ENCODE measurements at regions not wholly inside any gene's neighbourhood (a gene's known extent, or its start where the extent isn't known, plus 50 kb on each side); places are given as distances from the start of the nearest gene placed in this dataset.

DNA sequence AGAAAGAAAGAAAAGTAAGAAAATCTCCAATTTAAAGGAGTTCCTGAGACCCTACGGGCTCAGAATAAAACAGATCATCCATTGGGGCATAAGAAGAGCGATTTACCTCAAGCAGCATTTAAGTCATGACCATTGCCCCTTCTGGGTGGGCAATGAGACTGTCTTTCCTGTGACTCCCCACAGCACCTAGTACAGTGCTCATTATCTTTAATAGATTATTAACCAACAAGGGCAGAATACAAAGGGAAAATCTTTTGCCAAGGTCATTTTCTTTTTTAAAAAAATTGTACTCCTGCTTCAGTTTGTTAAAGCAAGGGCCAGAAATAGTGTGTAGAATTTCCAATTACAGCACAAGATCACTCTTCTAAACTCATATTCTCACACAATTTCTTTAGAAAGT is 443.3 kb upstream of the AGTR1 start:
- ATAC-seq (ENCODE audit: poor library complexity): no peak
- H3K27ac Mint-ChIP-seq: no peak overlapping the region
- H3K27me3 Mint-ChIP-seq: no peaks in the 10 kb centered on the region
- no peak overlapping the region for H3K4me3 Mint-ChIP-seq
- H3K4me1 Mint-ChIP-seq (ENCODE audit: low read depth): no peaks in the 10 kb centered on the region
- H3K27me3 ChIP-seq (ENCODE audit: control insufficient read depth in 1 of 2, insufficient read depth in 2 of 2, low read length in 2 of 2): no peaks in the 10 kb centered on the region
- H3K36me3 ChIP-seq (ENCODE audit: insufficient read depth, low read length): no peaks in the 10 kb centered on the region
- H3K4me3 ChIP-seq (ENCODE audit: low read length): no peak overlapping the region
- no peaks in the 10 kb centered on the region for H3K4me1 ChIP-seq (ENCODE audit: insufficient read depth, low read length)
- no peaks in the 10 kb centered on the region for H3K36me3 Mint-ChIP-seq (ENCODE audit: low read depth)
- no peaks in the 10 kb centered on the region for H3K9me3 Mint-ChIP-seq
- ChIA-PET POLR2A (no interaction called here), CTCF (no interaction called here)
- DNase-seq: no peak
- TF ChIP-seq, protein P1, sequence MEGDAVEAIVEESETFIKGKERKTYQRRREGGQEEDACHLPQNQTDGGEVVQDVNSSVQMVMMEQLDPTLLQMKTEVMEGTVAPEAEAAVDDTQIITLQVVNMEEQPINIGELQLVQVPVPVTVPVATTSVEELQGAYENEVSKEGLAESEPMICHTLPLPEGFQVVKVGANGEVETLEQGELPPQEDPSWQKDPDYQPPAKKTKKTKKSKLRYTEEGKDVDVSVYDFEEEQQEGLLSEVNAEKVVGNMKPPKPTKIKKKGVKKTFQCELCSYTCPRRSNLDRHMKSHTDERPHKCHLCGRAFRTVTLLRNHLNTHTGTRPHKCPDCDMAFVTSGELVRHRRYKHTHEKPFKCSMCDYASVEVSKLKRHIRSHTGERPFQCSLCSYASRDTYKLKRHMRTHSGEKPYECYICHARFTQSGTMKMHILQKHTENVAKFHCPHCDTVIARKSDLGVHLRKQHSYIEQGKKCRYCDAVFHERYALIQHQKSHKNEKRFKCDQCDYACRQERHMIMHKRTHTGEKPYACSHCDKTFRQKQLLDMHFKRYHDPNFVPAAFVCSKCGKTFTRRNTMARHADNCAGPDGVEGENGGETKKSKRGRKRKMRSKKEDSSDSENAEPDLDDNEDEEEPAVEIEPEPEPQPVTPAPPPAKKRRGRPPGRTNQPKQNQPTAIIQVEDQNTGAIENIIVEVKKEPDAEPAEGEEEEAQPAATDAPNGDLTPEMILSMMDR (IDR thresholded peaks at IDR 0.05): no peak
- H3K27ac ChIP-seq (ENCODE audit: low read depth in 1 of 2, low read length in 2 of 2): no peak overlapping the region
- intact Hi-C loops (cut with DNase I, micrococcal nuclease): no loop called here
- H3K9me3 ChIP-seq (ENCODE audit: control insufficient read depth in 1 of 2, insufficient read depth in 1 of 2, low read length in 2 of 2): peaks cover 0 to 4% of the 10 kb centered on the region in 2 experiments

DNA sequence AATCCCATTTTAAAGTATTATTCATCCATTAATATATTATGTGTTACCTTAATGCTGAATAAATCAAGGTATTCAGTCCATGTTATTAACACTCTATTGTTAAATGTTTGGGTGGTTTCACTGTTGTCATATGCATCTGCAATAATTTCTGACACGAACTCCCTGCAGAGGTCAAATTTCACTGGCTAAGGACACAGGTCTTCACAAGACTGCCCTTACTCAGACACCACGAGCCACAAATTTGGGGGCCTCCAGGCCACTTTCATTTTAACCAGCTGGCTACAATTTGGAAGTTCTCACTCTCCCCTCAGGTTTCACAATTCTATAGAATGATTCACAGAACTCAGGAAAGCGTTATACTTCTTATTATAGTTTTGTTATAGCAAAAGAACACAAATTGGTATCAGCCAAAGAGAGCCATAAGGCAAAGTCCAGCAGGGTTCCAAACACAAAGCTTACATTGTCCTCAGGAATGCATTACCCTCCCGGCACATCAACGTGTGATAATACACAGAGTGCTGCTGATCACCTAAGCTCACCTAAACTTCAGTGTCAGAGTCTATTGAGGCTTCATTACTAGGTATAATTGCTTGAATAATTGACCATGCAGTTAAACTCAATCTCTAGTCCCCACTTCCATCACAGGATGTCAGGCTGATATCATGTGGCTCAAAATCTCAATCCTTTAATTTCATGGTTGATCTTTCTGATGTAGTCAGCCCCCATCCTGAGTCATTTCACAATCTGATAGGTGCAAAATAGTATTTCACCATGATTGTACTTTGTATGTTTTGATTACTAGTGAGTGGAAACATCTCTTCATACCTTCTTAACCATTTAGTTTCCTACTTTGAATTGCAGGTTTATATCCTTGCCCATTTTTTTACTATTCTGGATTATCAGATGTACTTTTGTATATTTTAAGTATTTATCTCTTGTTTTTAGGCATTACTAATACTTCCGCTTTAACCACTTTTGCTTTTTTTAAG is 441.4 kb upstream of the AGTR1 start:
- Histone ChIP-seq H3K36me3 (ENCODE audit: insufficient read depth, low read length) (no peaks in the 10 kb centered on the region), H3K27me3 (ENCODE audit: control insufficient read depth in 1 of 2, insufficient read depth in 2 of 2, low read length in 2 of 2) (no peaks in the 10 kb centered on the region), H3K4me1 (ENCODE audit: insufficient read depth, low read length) (no peaks in the 10 kb centered on the region), H3K9me3 (ENCODE audit: control insufficient read depth in 1 of 2, insufficient read depth in 1 of 2, low read length in 2 of 2) (peaks cover 0 to 6% of the 10 kb centered on the region in 2 experiments), H3K4me3 (ENCODE audit: low read length) (no peak overlapping the region), H3K27ac (ENCODE audit: low read depth in 1 of 2, low read length in 2 of 2) (no peak overlapping the region)
- H3K27me3 Mint-ChIP-seq: no peaks in the 10 kb centered on the region
- ChIA-PET CTCF (no interaction called here), POLR2A (no interaction called here)
- intact Hi-C loops (cut with DNase I, micrococcal nuclease): no loop called here
- no peak overlapping the region for H3K27ac Mint-ChIP-seq
- no peak overlapping the region for H3K4me3 Mint-ChIP-seq
- H3K9me3 Mint-ChIP-seq: no peaks in the 10 kb centered on the region
- DNase-seq: no peak
- no peaks in the 10 kb centered on the region for H3K36me3 Mint-ChIP-seq (ENCODE audit: low read depth)
- TF ChIP-seq, protein P1 (IDR thresholded peaks at IDR 0.05): no peak
- H3K4me1 Mint-ChIP-seq (ENCODE audit: low read depth): no peaks in the 10 kb centered on the region
- ATAC-seq (ENCODE audit: poor library complexity): no peak

- no peaks in the 10 kb centered on the region for H3K36me3 ChIP-seq (ENCODE audit: insufficient read depth, low read length)
- no peak overlapping the region for H3K27ac ChIP-seq (ENCODE audit: low read depth in 1 of 2, low read length in 2 of 2)
- Mint-ChIP-seq H3K9me3 (peaks cover 4% of the 10 kb centered on the region), H3K4me3 (no peak overlapping the region), H3K27me3 (no peaks in the 10 kb centered on the region), H3K36me3 (ENCODE audit: low read depth) (no peaks in the 10 kb centered on the region), H3K27ac (no peak overlapping the region), H3K4me1 (ENCODE audit: low read depth) (no peaks in the 10 kb centered on the region)
- H3K9me3 ChIP-seq (ENCODE audit: control insufficient read depth in 1 of 2, insufficient read depth in 1 of 2, low read length in 2 of 2): peaks cover 0 to 6% of the 10 kb centered on the region in 2 experiments
- CTCF ChIA-PET: no interaction called here
- H3K4me1 ChIP-seq (ENCODE audit: insufficient read depth, low read length): no peaks in the 10 kb centered on the region
- ATAC-seq (ENCODE audit: poor library complexity): no peak
- no peak for DNase-seq
- POLR2A ChIA-PET: no interaction called here
- H3K27me3 ChIP-seq (ENCODE audit: control insufficient read depth in 1 of 2, insufficient read depth in 2 of 2, low read length in 2 of 2): no peaks in the 10 kb centered on the region
- H3K4me3 ChIP-seq (ENCODE audit: low read length): no peak overlapping the region
- intact Hi-C loops (cut with DNase I, micrococcal nuclease): no loop called here
- TF ChIP-seq, protein P1 (IDR thresholded peaks at IDR 0.05): no peak
Measured at GRCh38 chr3:148262980-148263379, 434.7 kb upstream of the AGTR1 start.

Data from CD4-positive, alpha-beta T cell (primary cell).